K562 (cell line): ENCODE measurements at regions not wholly inside any gene's neighbourhood (a gene's known extent, or its start where the extent isn't known, plus 50 kb on each side); places are given as distances from the start of the nearest gene placed in this dataset.

Experiments used
- ATAC-seq: fragments of 200-7000 bp; cut with Tn5 transposase; 3 replicates; pipeline ENCODE4 v1.9.1; 2020; ENCODE audit warnings: moderate library complexity
- BruUV-seq: library from RNA; stranded (reverse); fragments of 400-500 nt; replicated peaks from 2 replicates; lab custom pipeline; 2021; lab: Mats Ljungman, UMichigan
- CTCF ChIA-PET: fragments of 300-600 bp; formaldehyde crosslinking; extraction: SDS; loops from one replicate; lab custom pipeline; 2021; ENCODE audit warnings: low intra/inter-chr PET ratio; lab: Yijun Ruan, JAX
- POLR2A ChIA-PET: fragments of 300-600, 350-650 bp; sonication (Branson Sonifier 250); formaldehyde crosslinking; extraction: SDS; loops from one replicate; lab custom pipeline; 2021; ENCODE audit warnings: antibody characterized with exemption, inconsistent platforms; lab: Yijun Ruan, JAX
- DNase-seq, 4 experiments: peaks; one replicate each; pipeline versions ENCODE4 v3.0.0 to v3.0.0-alpha.2; 2011 to 2018; ENCODE audit warnings: low spot score in 3 of 4, mixed read lengths in 3 of 4; ENCODE audit errors: extremely low read depth in 1 of 4
- FAIRE-seq: peaks from 2 replicates; lab custom pipeline; 2011; peaks lifted over from hg19 to GRCh38; lab: Jason Lieb, UNC
- H2AFZ ChIP-seq: 2 replicates; pipeline ENCODE4 v1.6.0; 2011; ENCODE audit warnings: low read depth, low read length, control low read depth, inconsistent platforms
- H3K27ac ChIP-seq: fragments of 200-600 bp; 3 replicates; pipeline ENCODE4 v1.8.0; 2011; ENCODE audit warnings: low read depth, mild to moderate bottlenecking, control low read depth, inconsistent platforms, low read length, moderate library complexity, mixed read lengths; ENCODE audit errors: extremely low read depth
- H3K27me3 ChIP-seq, 2 experiments: fragments of 300-600 bp in 1 of 2; 2 replicates in 1 of 2; 3 replicates in 1 of 2; pipeline versions ENCODE4 v1.6.0 to v1.8.0; 2011; ENCODE audit warnings: inconsistent platforms in 2 of 2, low read length in 2 of 2, mild to moderate bottlenecking in 1 of 2, mixed read lengths in 1 of 2, moderate library complexity in 1 of 2; ENCODE audit not compliant: control insufficient read depth in 2 of 2, insufficient read depth in 2 of 2
- H3K36me3 ChIP-seq: fragments of 300-600 bp; 3 replicates; pipeline ENCODE4 v1.8.0; 2011; ENCODE audit warnings: mild to moderate bottlenecking, low read length, inconsistent platforms; ENCODE audit not compliant: control insufficient read depth, insufficient read depth
- H3K4me1 ChIP-seq, 2 experiments: fragments of 200-600 bp in 1 of 2; replicated peaks in 1 of 2; 2 replicates in 1 of 2; 3 replicates in 1 of 2; pipeline versions ENCODE4 v1.5.1 to v1.8.0; 2011; ENCODE audit warnings: inconsistent platforms in 2 of 2, low read length in 2 of 2, mild to moderate bottlenecking in 1 of 2, mixed read lengths in 1 of 2, moderate library complexity in 1 of 2; ENCODE audit not compliant: control insufficient read depth in 2 of 2, insufficient read depth in 2 of 2
- H3K4me2 ChIP-seq: 2 replicates; pipeline ENCODE4 v1.6.1; 2011; ENCODE audit warnings: low read length, control low read depth, inconsistent platforms, mixed read lengths; ENCODE audit not compliant: insufficient read depth
- H3K4me3 ChIP-seq: fragments of 200-600 bp; sonication (generic), shearing (Covaris generic); 2 replicates; pipeline ENCODE4 v1.5.1; 2016; ENCODE audit warnings: control low read depth, inconsistent platforms
- H3K79me2 ChIP-seq: fragments of 200-600 bp; 3 replicates; pipeline ENCODE4 v1.8.0; 2011; ENCODE audit warnings: low read length, inconsistent platforms; ENCODE audit not compliant: control insufficient read depth, insufficient read depth
- H3K9ac ChIP-seq, 2 experiments: 2 replicates each; pipeline versions ENCODE4 v1.6.0 to v1.6.1; 2011; ENCODE audit warnings: low read depth in 2 of 2, low read length in 2 of 2, control low read depth in 1 of 2, inconsistent platforms in 1 of 2, mild to moderate bottlenecking in 1 of 2, mixed read lengths in 1 of 2; ENCODE audit not compliant: insufficient read depth in 1 of 2
- H3K9me1 ChIP-seq: one replicate; pipeline ENCODE4 v1.6.0; 2011; ENCODE audit warnings: inconsistent platforms, mild to moderate bottlenecking, low read length, moderate library complexity; ENCODE audit not compliant: control insufficient read depth, insufficient read depth
- H3K9me3 ChIP-seq: replicated peaks from 2 replicates; pipeline ENCODE4 v1.5.1; 2011; ENCODE audit warnings: low read depth, low read length, inconsistent platforms; ENCODE audit not compliant: control insufficient read depth, insufficient read depth
- H4K20me1 ChIP-seq: replicated peaks from 2 replicates; pipeline ENCODE4 v1.6.1; 2011; ENCODE audit warnings: low read length, inconsistent platforms, mixed read lengths; ENCODE audit not compliant: control insufficient read depth, insufficient read depth
- ATF1 ChIP-seq, 2 experiments: fragments of 450-650 bp in 1 of 2; IDR thresholded peaks; 2 replicates each; pipeline ENCODE4 v1.6.1; 2016; ENCODE audit warnings: missing compliant biosample characterization in 1 of 2, missing genetic modification characterization in 1 of 2
- BMI1 ChIP-seq: fragments of 150-350 bp; IDR thresholded peaks from 2 replicates; pipeline ENCODE4 v1.6.1; 2014; ENCODE audit warnings: low read length
- MTA1 ChIP-seq: fragments of 450-650 bp; IDR thresholded peaks from 2 replicates; pipeline ENCODE4 v1.6.1; 2017; ENCODE audit warnings: borderline replicate concordance
- MXI1 ChIP-seq: IDR thresholded peaks from 2 replicates; pipeline ENCODE4 v1.6.1; 2011; ENCODE audit warnings: low read depth, mild to moderate bottlenecking, improper control_type of control experiment, low read length
- NR0B1 ChIP-seq: fragments of 450-650 bp; IDR thresholded peaks from one replicate; pipeline ENCODE4 v1.6.1; 2018; ENCODE audit warnings: mild to moderate bottlenecking, moderate library complexity; ENCODE audit not compliant: partially characterized antibody
- PHB ChIP-seq: fragments of 250-450 bp; sonication (Bioruptor Pico); IDR thresholded peaks from 2 replicates; pipeline ENCODE4 v1.5.0; 2021
- PHB2 ChIP-seq: fragments of 450-650 bp; IDR thresholded peaks from 2 replicates; pipeline ENCODE4 v1.6.1; 2017; ENCODE audit warnings: low read depth
- POLR2H ChIP-seq: IDR thresholded peaks from 2 replicates; pipeline ENCODE4 v1.6.1; 2016; ENCODE audit warnings: missing genetic modification characterization, low read depth, mild to moderate bottlenecking, control low read depth, missing compliant biosample characterization, moderate library complexity
- PTRF ChIP-seq: fragments of 450-650 bp; IDR thresholded peaks from 2 replicates; pipeline ENCODE4 v1.6.1; 2016; ENCODE audit warnings: mild to moderate bottlenecking, missing genetic modification characterization, missing compliant biosample characterization
- TAF7 ChIP-seq: fragments of 450-650 bp; IDR thresholded peaks from 2 replicates; pipeline ENCODE4 v1.6.1; 2016; ENCODE audit warnings: missing genetic modification characterization, missing compliant biosample characterization
- U2AF1 ChIP-seq: fragments of 200-400 bp; formaldehyde crosslinking; optimal IDR thresholded peaks from 2 replicates; pipeline ENCODE3; 2017; ENCODE audit warnings: mild to moderate bottlenecking, low read depth, low read length, moderate library complexity
- ZBTB33 ChIP-seq: sonication (generic); formaldehyde crosslinking; IDR thresholded peaks from 2 replicates; pipeline ENCODE4 v1.8.1; 2023; ENCODE audit warnings: mild to moderate bottlenecking, missing genetic modification reagents
- ZNF134 ChIP-seq: fragments of 250-450 bp; sonication (Bioruptor Pico); conservative IDR thresholded peaks from 2 replicates; pipeline ENCODE4 v1.4.0; 2020
- ZNF217 ChIP-seq: sonication (generic); formaldehyde crosslinking; IDR thresholded peaks from 2 replicates; pipeline ENCODE4 v1.8.0; 2022; ENCODE audit warnings: mild to moderate bottlenecking, missing genetic modification reagents
- ZNF354B ChIP-seq: fragments of 250-450 bp; sonication (Bioruptor Pico); IDR thresholded peaks from 2 replicates; pipeline ENCODE4 v1.4.0; 2020
- WGBS: fragments of 100-300 bp; shearing (Covaris generic); methylation state at CpG from one replicate; pipeline ENCODE4 v1.1.6; 2016; ENCODE audit warnings: low coverage, mixed read lengths; ENCODE audit not compliant: insufficient coverage; ENCODE audit errors: missing lambda C conversion rate; 5-methylcytosine and 5-hydroxymethylcytosine counted together
- in situ Hi-C: fragments of 300-500 bp; cut with MboI; formaldehyde crosslinking; loops from 4 replicates; pipeline ENCODE4 v1.15.0; 2018; ENCODE audit warnings: inconsistent platforms, mixed read lengths
- intact Hi-C: fragments of 100-400 bp; cut with micrococcal nuclease; formaldehyde crosslinking; loops from 2 replicates; pipeline ENCODE4 v1.14.2; 2022
- TF ChIP-seq, protein P1 (sequence below): fragments of 250-450 bp; sonication (Bioruptor Pico); IDR thresholded peaks from 2 replicates; pipeline ENCODE4 v1.4.0; 2020; ENCODE audit warnings: mild to moderate bottlenecking, moderate library complexity
- TF ChIP-seq, protein P2 (sequence below): fragments of 450-650 bp; IDR thresholded peaks from 2 replicates; pipeline ENCODE4 v1.7.0; 2016; ENCODE audit warnings: borderline replicate concordance

DNA sequence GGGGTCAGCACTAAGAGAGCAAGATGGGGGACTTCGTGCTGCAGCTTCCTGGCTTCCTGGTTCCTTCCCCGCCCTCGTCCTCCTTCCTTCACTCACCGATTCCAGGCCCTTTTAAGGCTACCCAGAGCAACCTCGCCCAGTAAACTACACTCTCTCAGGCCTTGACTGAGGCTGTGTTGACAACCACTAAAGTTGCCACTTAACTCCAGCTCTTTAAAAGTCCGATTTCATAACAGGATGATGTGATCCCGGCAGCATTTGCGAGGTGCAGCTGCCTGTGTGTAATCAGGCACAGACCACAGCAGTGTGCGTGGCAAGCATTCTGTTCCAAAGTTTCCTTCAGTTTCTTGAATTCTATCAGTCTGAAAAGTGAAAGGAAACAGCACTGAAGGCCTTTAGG, 110.6 kb downstream of the RAB11FIP2 start (continued):
- TF ChIP-seq ZBTB33 (CRISPR knock-in tag) (no peak), MTA1 (no peak), ATF1 (CRISPR knock-in tag; IDR thresholded peaks at IDR 0.05) (no peak), ATF1 (tag; IDR thresholded peaks at IDR 0.05) (no peak)

GRCh38 chr10:117936566-117936965, 110.2 kb downstream of the RAB11FIP2 start:
- Histone ChIP-seq H3K27me3 (peaks cover 0 to 9% of the 10 kb centered on the region in 2 experiments; a peak in 2 of 5 replicates), H3K36me3 (no peaks in the 10 kb centered on the region), H3K9me3 (no peaks in the 10 kb centered on the region), H3K4me2 (no peak overlapping the region), H3K9ac (no peak overlapping the region), H3K4me1 (no peaks in the 10 kb centered on the region), H3K4me3 (no peak overlapping the region), H3K27ac (no peak overlapping the region), H3K79me2 (no peaks in the 10 kb centered on the region), H3K9me1 (no peaks in the 10 kb centered on the region), H4K20me1 (no peaks in the 10 kb centered on the region), H2AFZ (no peak overlapping the region)
- ChIA-PET POLR2A (interaction anchor here (0.5 kb wide), 1 partner anchor 654 kb away, joined by 3 read pairs; no protein-coding TSS in a partner anchor), CTCF (no interaction called here)
- in situ Hi-C loops (no loop called here), intact Hi-C loops (no loop called here)
- WGBS, result 8% methylated on average over 4 of the region's 4 CpGs
- BruUV-seq, result no TSS peak
- FAIRE-seq, result no peak
- no peak for ATAC-seq
- no peak for DNase-seq
- TF ChIP-seq PHB, result no peak
- no peak for TF ChIP-seq U2AF1
- TF ChIP-seq, protein P1, sequence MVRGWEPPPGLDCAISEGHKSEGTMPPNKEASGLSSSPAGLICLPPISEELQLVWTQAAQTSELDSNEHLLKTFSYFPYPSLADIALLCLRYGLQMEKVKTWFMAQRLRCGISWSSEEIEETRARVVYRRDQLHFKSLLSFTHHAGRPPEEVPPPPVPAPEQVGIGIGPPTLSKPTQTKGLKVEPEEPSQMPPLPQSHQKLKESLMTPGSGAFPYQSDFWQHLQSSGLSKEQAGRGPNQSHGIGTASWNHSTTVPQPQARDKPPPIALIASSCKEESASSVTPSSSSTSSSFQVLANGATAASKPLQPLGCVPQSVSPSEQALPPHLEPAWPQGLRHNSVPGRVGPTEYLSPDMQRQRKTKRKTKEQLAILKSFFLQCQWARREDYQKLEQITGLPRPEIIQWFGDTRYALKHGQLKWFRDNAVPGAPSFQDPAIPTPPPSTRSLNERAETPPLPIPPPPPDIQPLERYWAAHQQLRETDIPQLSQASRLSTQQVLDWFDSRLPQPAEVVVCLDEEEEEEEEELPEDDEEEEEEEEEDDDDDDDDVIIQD (CRISPR knock-in tag), result no peak
- no peak for TF ChIP-seq ZNF134 (CRISPR knock-in tag)
- TF ChIP-seq TAF7 (tag), result no peak
- TF ChIP-seq ZNF217 (CRISPR knock-in tag), result no peak
- TF ChIP-seq POLR2H (tag), result no peak
- TF ChIP-seq, protein P2, sequence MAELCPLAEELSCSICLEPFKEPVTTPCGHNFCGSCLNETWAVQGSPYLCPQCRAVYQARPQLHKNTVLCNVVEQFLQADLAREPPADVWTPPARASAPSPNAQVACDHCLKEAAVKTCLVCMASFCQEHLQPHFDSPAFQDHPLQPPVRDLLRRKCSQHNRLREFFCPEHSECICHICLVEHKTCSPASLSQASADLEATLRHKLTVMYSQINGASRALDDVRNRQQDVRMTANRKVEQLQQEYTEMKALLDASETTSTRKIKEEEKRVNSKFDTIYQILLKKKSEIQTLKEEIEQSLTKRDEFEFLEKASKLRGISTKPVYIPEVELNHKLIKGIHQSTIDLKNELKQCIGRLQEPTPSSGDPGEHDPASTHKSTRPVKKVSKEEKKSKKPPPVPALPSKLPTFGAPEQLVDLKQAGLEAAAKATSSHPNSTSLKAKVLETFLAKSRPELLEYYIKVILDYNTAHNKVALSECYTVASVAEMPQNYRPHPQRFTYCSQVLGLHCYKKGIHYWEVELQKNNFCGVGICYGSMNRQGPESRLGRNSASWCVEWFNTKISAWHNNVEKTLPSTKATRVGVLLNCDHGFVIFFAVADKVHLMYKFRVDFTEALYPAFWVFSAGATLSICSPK, result no peak
- TF ChIP-seq PTRF, result no peak
- no peak for TF ChIP-seq NR0B1
- TF ChIP-seq ZNF354B, result no peak
- no peak for TF ChIP-seq MXI1
- TF ChIP-seq PHB2, result no peak
- no peak for TF ChIP-seq ATF1 (CRISPR knock-in tag; IDR thresholded peaks at IDR 0.05)
- TF ChIP-seq ATF1 (tag; IDR thresholded peaks at IDR 0.05), result no peak
- no peak for TF ChIP-seq BMI1
